Endothelial cell of umbilical vein (primary cell): ENCODE measurements at regions not wholly inside any gene's neighbourhood (a gene's known extent, or its start where the extent isn't known, plus 50 kb on each side); places are given as distances from the start of the nearest gene placed in this dataset.

ENCODE experiments used
- BruUV-seq: library from RNA; stranded (reverse); fragments of 400-500 nt; replicated peaks from 2 replicates; lab custom pipeline; 2021; lab: Mats Ljungman, UMichigan
- CTCF ChIA-PET: fragments of 300-600, 350-600 bp; sonication (Branson Sonifier 250); formaldehyde crosslinking; loops from one replicate; lab custom pipeline; 2021; ENCODE audit warnings: antibody characterized with exemption, inconsistent platforms; lab: Charles Lee
- POLR2A ChIA-PET: fragments of 300-600, 350-600 bp; sonication (Branson Sonifier 250); formaldehyde crosslinking; loops from one replicate; lab custom pipeline; 2021; ENCODE audit warnings: antibody characterized with exemption, inconsistent platforms; lab: Charles Lee
- DNase-seq: peaks from one replicate; pipeline ENCODE4 v3.0.0-alpha.2; 2011; ENCODE audit warnings: low read depth, low spot score
- FAIRE-seq: peaks from 2 replicates; lab custom pipeline; 2011; peaks lifted over from hg19 to GRCh38; lab: Jason Lieb, UNC
- H2AFZ ChIP-seq: 2 replicates; pipeline ENCODE4 v1.6.0; 2012; ENCODE audit warnings: low read depth, low read length, control low read depth, inconsistent platforms
- H3K27ac ChIP-seq: 2 replicates; pipeline ENCODE4 v1.5.1; 2011; ENCODE audit warnings: low read depth, mild to moderate bottlenecking, control low read depth, low read length, moderate library complexity; ENCODE audit not compliant: insufficient read depth
- H3K27me3 ChIP-seq, 2 experiments: 2 replicates each; pipeline versions ENCODE4 v1.6.0 to v1.6.1; 2011; ENCODE audit warnings: low read length in 2 of 2, mixed read lengths in 1 of 2; ENCODE audit not compliant: control insufficient read depth in 2 of 2, insufficient read depth in 2 of 2
- H3K36me3 ChIP-seq, 2 experiments: 2 replicates in 1 of 2; 3 replicates in 1 of 2; pipeline ENCODE4 v1.5.1; 2011; ENCODE audit warnings: low read length in 2 of 2, mild to moderate bottlenecking in 1 of 2, moderate library complexity in 1 of 2; ENCODE audit not compliant: control insufficient read depth in 2 of 2, insufficient read depth in 2 of 2; ENCODE audit errors: extremely low read depth in 1 of 2
- H3K4me1 ChIP-seq: 3 replicates; pipeline ENCODE4 v1.5.1; 2011; ENCODE audit warnings: mild to moderate bottlenecking, low read length; ENCODE audit not compliant: control insufficient read depth, insufficient read depth; ENCODE audit errors: extremely low read depth
- H3K4me2 ChIP-seq: 2 replicates; pipeline ENCODE4 v1.6.1; 2011; ENCODE audit warnings: low read length, control low read depth, mixed read lengths; ENCODE audit not compliant: insufficient read depth
- H3K4me3 ChIP-seq, 3 experiments: fragments of 200-600 bp in 1 of 3; sonication (generic), shearing (Covaris generic) in 1 of 3; replicated peaks in 1 of 3; 2 replicates each; pipeline ENCODE4 v1.5.1; 2011 to 2016; ENCODE audit warnings: control low read depth in 3 of 3, low read length in 3 of 3, mild to moderate bottlenecking in 2 of 3, inconsistent platforms in 1 of 3, low read depth in 1 of 3, moderate library complexity in 1 of 3; ENCODE audit not compliant: insufficient read depth in 1 of 3
- H3K79me2 ChIP-seq: 2 replicates; pipeline ENCODE4 v1.6.0; 2012; ENCODE audit warnings: low read length, inconsistent platforms; ENCODE audit not compliant: control insufficient read depth, insufficient read depth
- H3K9ac ChIP-seq: replicated peaks from 2 replicates; pipeline ENCODE3; 2011; ENCODE audit warnings: low read length, control low read depth; ENCODE audit not compliant: insufficient read depth; ENCODE audit errors: extremely low read depth
- H3K9me1 ChIP-seq: replicated peaks from 3 replicates; pipeline ENCODE4 v1.6.0; 2011; ENCODE audit warnings: mild to moderate bottlenecking, low read length; ENCODE audit not compliant: control insufficient read depth, insufficient read depth; ENCODE audit errors: extremely low read depth
- H3K9me3 ChIP-seq: replicated peaks from 2 replicates; pipeline ENCODE4 v1.5.1; 2012; ENCODE audit warnings: low read length, inconsistent platforms; ENCODE audit not compliant: control insufficient read depth, insufficient read depth
- H4K20me1 ChIP-seq: replicated peaks from 2 replicates; pipeline ENCODE3; 2011; ENCODE audit warnings: mild to moderate bottlenecking, low read length; ENCODE audit not compliant: control insufficient read depth, insufficient read depth; ENCODE audit errors: extremely low read depth
- CTCF ChIP-seq, 2 donors: IDR thresholded peaks; 1 replicate in 1 of 2; 2 replicates in 1 of 2; pipeline ENCODE4 v1.5.1; 2011; ENCODE audit warnings: low read length in 2 of 2, mild to moderate bottlenecking in 2 of 2, moderate library complexity in 2 of 2, control low read depth in 1 of 2, inconsistent platforms in 1 of 2, low read depth in 1 of 2; ENCODE audit not compliant: insufficient read depth in 1 of 2; ENCODE audit errors: extremely low read depth in 1 of 2
- EZH2 ChIP-seq: IDR thresholded peaks from 2 replicates; pipeline ENCODE4 v1.6.1; 2012; ENCODE audit warnings: borderline replicate concordance, low read depth, mild to moderate bottlenecking, moderate library complexity, low read length, inconsistent platforms; ENCODE audit not compliant: severe bottlenecking
- FOS ChIP-seq: IDR thresholded peaks from 2 replicates; pipeline ENCODE4 v1.6.1; 2011; ENCODE audit warnings: mild to moderate bottlenecking, low read length, moderate library complexity, borderline replicate concordance; ENCODE audit not compliant: insufficient read depth
- GATA2 ChIP-seq: IDR thresholded peaks from 2 replicates; pipeline ENCODE4 v1.7.0; 2011; ENCODE audit warnings: low read depth, mild to moderate bottlenecking, moderate library complexity, mixed read lengths, low read length; ENCODE audit not compliant: insufficient read length, insufficient read depth
- JUN ChIP-seq: IDR thresholded peaks from 2 replicates; pipeline ENCODE4 v1.6.1; 2011; ENCODE audit warnings: borderline replicate concordance, low read depth; ENCODE audit not compliant: insufficient read length, insufficient read depth
- MYC ChIP-seq: IDR thresholded peaks from one replicate; pipeline ENCODE4 v1.6.1; 2011; ENCODE audit warnings: mild to moderate bottlenecking, low read depth, low read length
- POLR2A ChIP-seq: IDR thresholded peaks from 2 replicates; pipeline ENCODE4 v1.6.1; 2012; ENCODE audit warnings: low read depth, mild to moderate bottlenecking, control low read depth, low read length
- POLR2AphosphoS5 ChIP-seq: IDR thresholded peaks from 2 replicates; pipeline ENCODE4 v1.6.1; 2012; ENCODE audit warnings: low read depth, mild to moderate bottlenecking, control low read depth, low read length, moderate library complexity; ENCODE audit not compliant: insufficient read depth
- dilution Hi-C: fragments of 300-500 bp; cut with MboI; formaldehyde crosslinking; loops from one replicate; pipeline ENCODE4 v1.15.0; 2019; ENCODE audit warnings: low sequenced_read_pairs; ENCODE audit not compliant: extremely low pct_ligation_motif_present
- intact Hi-C: fragments of 100-400 bp; cut with micrococcal nuclease; formaldehyde crosslinking; loops from one replicate; pipeline ENCODE4 v1.10.0; 2022
- TF ChIP-seq, protein P1 (sequence below): IDR thresholded peaks from 2 replicates; pipeline ENCODE4 v1.6.1; 2011; ENCODE audit not compliant: insufficient read depth, insufficient read length

DNA sequence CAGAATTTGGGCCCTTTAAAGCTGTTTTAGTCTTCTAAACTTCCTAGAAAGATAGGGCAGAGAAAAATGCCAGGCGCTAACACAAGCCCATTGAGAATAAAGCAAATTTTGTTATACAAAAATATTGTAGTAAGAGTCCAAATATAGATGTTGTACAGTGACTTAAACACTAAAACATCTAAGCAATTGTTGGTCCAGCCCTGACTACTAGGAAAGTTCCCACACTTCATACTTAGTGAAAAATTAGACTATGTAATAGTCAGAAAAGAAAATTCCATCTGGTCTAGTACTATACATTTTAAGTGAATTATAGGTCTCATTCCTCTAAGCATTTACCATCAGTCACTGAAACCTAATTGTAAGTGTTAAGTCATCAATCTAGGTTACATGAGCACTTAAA lies 1518.3 kb upstream of the SLC10A2 start:
- DNase-seq = no peak
- no peaks in the 10 kb centered on the region for H4K20me1 ChIP-seq
- H3K4me3 ChIP-seq = no peak overlapping the region
- dilution Hi-C loops = no loop called here
- H3K4me2 ChIP-seq = no peak overlapping the region
- H3K9me3 ChIP-seq = no peaks in the 10 kb centered on the region
- H2AFZ ChIP-seq = no peak overlapping the region
- H3K79me2 ChIP-seq = no peaks in the 10 kb centered on the region
- no peaks in the 10 kb centered on the region for H3K4me1 ChIP-seq
- TF ChIP-seq POLR2AphosphoS5 (no peak), MYC (no peak), POLR2A (no peak), CTCF (IDR thresholded peaks at IDR 0.05; ENCODE audit: extremely low read depth in 1 of 2, insufficient read depth in 1 of 2, low read depth in 1 of 2, low read length in 2 of 2) (no peak), GATA2 (no peak), FOS (no peak), EZH2 (no peak), JUN (no peak)
- TF ChIP-seq, protein P1, sequence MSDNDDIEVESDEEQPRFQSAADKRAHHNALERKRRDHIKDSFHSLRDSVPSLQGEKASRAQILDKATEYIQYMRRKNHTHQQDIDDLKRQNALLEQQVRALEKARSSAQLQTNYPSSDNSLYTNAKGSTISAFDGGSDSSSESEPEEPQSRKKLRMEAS = no peak
- intact Hi-C loops = no loop called here
- ChIA-PET POLR2A (no interaction called here), CTCF (no interaction called here)
- FAIRE-seq = no peak
- no peak overlapping the region for H3K9ac ChIP-seq
- BruUV-seq = no TSS peak
- no peaks in the 10 kb centered on the region for H3K27me3 ChIP-seq
- no peaks in the 10 kb centered on the region for H3K36me3 ChIP-seq
- H3K27ac ChIP-seq = no peak overlapping the region
- no peaks in the 10 kb centered on the region for H3K9me1 ChIP-seq
